ENCODE measurements at regions not wholly inside any gene's neighbourhood (a gene's known extent, or its start where the extent isn't known, plus 50 kb on each side); places are given as distances from the start of the nearest gene placed in this dataset.
"Not testable (repeated sequence)": the region's sequence is repeated elsewhere in the genome, so short reads cannot be mapped to it uniquely, and the experiment has no call there.

- no peak for DNase-seq (ENCODE audit: low read depth)
- TF ChIP-seq CTCF (IDR thresholded peaks at IDR 0.05; ENCODE audit: low read depth, low read length, missing control alignments): no peak
- H3K4me3 ChIP-seq (ENCODE audit: low read depth, low read length): no peak overlapping the region
These were observed 737.6 kb downstream of the SLC4A3 start for GRCh38 chr2:220365023-220365422.

- TF ChIP-seq CTCF (IDR thresholded peaks at IDR 0.05; ENCODE audit: low read depth, low read length, missing control alignments): no peak
- no peak overlapping the region for H3K4me3 ChIP-seq (ENCODE audit: low read depth, low read length)
- no peak for DNase-seq (ENCODE audit: low read depth)
These were observed 739.3 kb downstream of the SLC4A3 start for GRCh38 chr2:220366765-220367164.

- no peak for TF ChIP-seq CTCF (IDR thresholded peaks at IDR 0.05; ENCODE audit: low read depth, low read length, missing control alignments)
- DNase-seq (ENCODE audit: low read depth): no peak
- H3K4me3 ChIP-seq (ENCODE audit: low read depth, low read length): no peak overlapping the region
These were observed 743.3 kb downstream of the SLC4A3 start for GRCh38 chr2:220370764-220371163.

GRCh38 chr2:220371211-220371610 is 743.8 kb downstream of the SLC4A3 start:
- no peak for DNase-seq (ENCODE audit: low read depth)
- TF ChIP-seq CTCF (IDR thresholded peaks at IDR 0.05; ENCODE audit: low read depth, low read length, missing control alignments): no peak
- H3K4me3 ChIP-seq (ENCODE audit: low read depth, low read length): no peak overlapping the region

- H3K4me3 ChIP-seq (ENCODE audit: low read depth, low read length): no peak overlapping the region
- no peak for DNase-seq (ENCODE audit: low read depth)
- no peak for TF ChIP-seq CTCF (IDR thresholded peaks at IDR 0.05; ENCODE audit: low read depth, low read length, missing control alignments)
These were observed 746.4 kb downstream of the SLC4A3 start for GRCh38 chr2:220373878-220374277.

- TF ChIP-seq CTCF (IDR thresholded peaks at IDR 0.05; ENCODE audit: low read depth, low read length, missing control alignments): no peak
- no peak overlapping the region for H3K4me3 ChIP-seq (ENCODE audit: low read depth, low read length)
- DNase-seq (ENCODE audit: low read depth): no peak
These were observed 746.9 kb downstream of the SLC4A3 start for GRCh38 chr2:220374282-220374681.

- no peak overlapping the region for H3K4me3 ChIP-seq (ENCODE audit: low read depth, low read length)
- no peak for DNase-seq (ENCODE audit: low read depth)
- no peak for TF ChIP-seq CTCF (IDR thresholded peaks at IDR 0.05; ENCODE audit: low read depth, low read length, missing control alignments)
These were observed 750.2 kb downstream of the SLC4A3 start for GRCh38 chr2:220377482-220378155.

GRCh38 chr2:220387758-220388157 is 760.3 kb downstream of the SLC4A3 start:
- not testable (repeated sequence) for H3K4me3 ChIP-seq (ENCODE audit: low read depth, low read length); DNase-seq (ENCODE audit: low read depth)
